Parathyroid adenoma (tissue), 2 donors: ENCODE measurements at regions not wholly inside any gene's neighbourhood (a gene's known extent, or its start where the extent isn't known, plus 50 kb on each side); places are given as distances from the start of the nearest gene placed in this dataset.

Experiments
- H2AFZ ChIP-seq: fragments of 300-600 bp; sonication (generic); one replicate; pipeline ENCODE4 v1.7.0; 2017; ENCODE audit warnings: antibody characterized with exemption, mild to moderate bottlenecking
- H3K27ac ChIP-seq: fragments of 300-600 bp; sonication (generic); one replicate; pipeline ENCODE4 v1.7.0; 2017
- H3K27me3 ChIP-seq: fragments of 300-600 bp; sonication (generic); one replicate; pipeline ENCODE4 v1.7.0; 2017; ENCODE audit warnings: low read length; ENCODE audit not compliant: control insufficient read depth, insufficient read depth
- H3K36me3 ChIP-seq: fragments of 300-600 bp; sonication (generic); one replicate; pipeline ENCODE4 v1.7.0; 2017; ENCODE audit warnings: low read length; ENCODE audit not compliant: control insufficient read depth, insufficient read depth
- H3K4me1 ChIP-seq: fragments of 300-600 bp; sonication (generic); one replicate; pipeline ENCODE4 v1.7.0; 2017; ENCODE audit warnings: control low read depth
- H3K4me2 ChIP-seq: fragments of 300-600 bp; sonication (generic); one replicate; pipeline ENCODE4 v1.7.0; 2017; ENCODE audit warnings: low read length
- H3K4me3 ChIP-seq: fragments of 300-600 bp; sonication (generic); one replicate; pipeline ENCODE4 v1.7.0; 2017; ENCODE audit warnings: low read depth, low read length
- H3K79me2 ChIP-seq: fragments of 300-600 bp; sonication (generic); one replicate; pipeline ENCODE4 v1.7.0; 2017; ENCODE audit warnings: control low read depth
- H3K9ac ChIP-seq: fragments of 300-600 bp; sonication (generic); one replicate; pipeline ENCODE4 v1.7.0; 2017; ENCODE audit warnings: mild to moderate bottlenecking
- H3K9me3 ChIP-seq: fragments of 300-600 bp; sonication (generic); one replicate; pipeline ENCODE4 v1.7.0; 2017; ENCODE audit warnings: low read length; ENCODE audit not compliant: control insufficient read depth
- TF ChIP-seq, protein P1 (sequence below): fragments of 300-600 bp; sonication (generic); IDR thresholded peaks from one replicate; pipeline ENCODE4 v1.7.0; 2017; ENCODE audit warnings: antibody characterized with exemption, mild to moderate bottlenecking
- donor health status: primary hyperparathyroidism.

GRCh38 chr12:48261773-48262172, 58.7 kb upstream of the OR10AD1 start:
- no peaks in the 10 kb centered on the region for H3K79me2 ChIP-seq
- no peaks in the 10 kb centered on the region for H3K36me3 ChIP-seq
- H3K4me1 ChIP-seq = no peaks in the 10 kb centered on the region
- H3K4me3 ChIP-seq = no peak overlapping the region
- H2AFZ ChIP-seq = no peak overlapping the region
- no peaks in the 10 kb centered on the region for H3K27me3 ChIP-seq
- H3K4me2 ChIP-seq = no peak overlapping the region
- H3K27ac ChIP-seq = no peak overlapping the region
- H3K9me3 ChIP-seq = no peaks in the 10 kb centered on the region
- H3K9ac ChIP-seq = no peak overlapping the region
- TF ChIP-seq, protein P1, sequence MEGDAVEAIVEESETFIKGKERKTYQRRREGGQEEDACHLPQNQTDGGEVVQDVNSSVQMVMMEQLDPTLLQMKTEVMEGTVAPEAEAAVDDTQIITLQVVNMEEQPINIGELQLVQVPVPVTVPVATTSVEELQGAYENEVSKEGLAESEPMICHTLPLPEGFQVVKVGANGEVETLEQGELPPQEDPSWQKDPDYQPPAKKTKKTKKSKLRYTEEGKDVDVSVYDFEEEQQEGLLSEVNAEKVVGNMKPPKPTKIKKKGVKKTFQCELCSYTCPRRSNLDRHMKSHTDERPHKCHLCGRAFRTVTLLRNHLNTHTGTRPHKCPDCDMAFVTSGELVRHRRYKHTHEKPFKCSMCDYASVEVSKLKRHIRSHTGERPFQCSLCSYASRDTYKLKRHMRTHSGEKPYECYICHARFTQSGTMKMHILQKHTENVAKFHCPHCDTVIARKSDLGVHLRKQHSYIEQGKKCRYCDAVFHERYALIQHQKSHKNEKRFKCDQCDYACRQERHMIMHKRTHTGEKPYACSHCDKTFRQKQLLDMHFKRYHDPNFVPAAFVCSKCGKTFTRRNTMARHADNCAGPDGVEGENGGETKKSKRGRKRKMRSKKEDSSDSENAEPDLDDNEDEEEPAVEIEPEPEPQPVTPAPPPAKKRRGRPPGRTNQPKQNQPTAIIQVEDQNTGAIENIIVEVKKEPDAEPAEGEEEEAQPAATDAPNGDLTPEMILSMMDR = no peak
